Astrocyte (in vitro differentiated cells and primary cell): ENCODE measurements at regions not wholly inside any gene's neighbourhood (a gene's known extent, or its start where the extent isn't known, plus 50 kb on each side); places are given as distances from the start of the nearest gene placed in this dataset.

Source experiments
- CTCF ChIP-seq: IDR thresholded peaks from 2 replicates; pipeline ENCODE4 v1.5.1; 2011; ENCODE audit warnings: low read depth, mild to moderate bottlenecking, inconsistent platforms, low read length, moderate library complexity; ENCODE audit not compliant: insufficient read depth
- EZH2 ChIP-seq: IDR thresholded peaks from 2 replicates; pipeline ENCODE4 v1.6.1; 2012; ENCODE audit warnings: mild to moderate bottlenecking, low read length, inconsistent platforms; ENCODE audit not compliant: insufficient read depth

GRCh38 chr12:19967431-19967830 lies 400.9 kb upstream of the PDE3A start:
- TF ChIP-seq CTCF (no peak), EZH2 (no peak)
